ENCODE measurements at regions not wholly inside any gene's neighbourhood (a gene's known extent, or its start where the extent isn't known, plus 50 kb on each side); places are given as distances from the start of the nearest gene placed in this dataset.

DNA sequence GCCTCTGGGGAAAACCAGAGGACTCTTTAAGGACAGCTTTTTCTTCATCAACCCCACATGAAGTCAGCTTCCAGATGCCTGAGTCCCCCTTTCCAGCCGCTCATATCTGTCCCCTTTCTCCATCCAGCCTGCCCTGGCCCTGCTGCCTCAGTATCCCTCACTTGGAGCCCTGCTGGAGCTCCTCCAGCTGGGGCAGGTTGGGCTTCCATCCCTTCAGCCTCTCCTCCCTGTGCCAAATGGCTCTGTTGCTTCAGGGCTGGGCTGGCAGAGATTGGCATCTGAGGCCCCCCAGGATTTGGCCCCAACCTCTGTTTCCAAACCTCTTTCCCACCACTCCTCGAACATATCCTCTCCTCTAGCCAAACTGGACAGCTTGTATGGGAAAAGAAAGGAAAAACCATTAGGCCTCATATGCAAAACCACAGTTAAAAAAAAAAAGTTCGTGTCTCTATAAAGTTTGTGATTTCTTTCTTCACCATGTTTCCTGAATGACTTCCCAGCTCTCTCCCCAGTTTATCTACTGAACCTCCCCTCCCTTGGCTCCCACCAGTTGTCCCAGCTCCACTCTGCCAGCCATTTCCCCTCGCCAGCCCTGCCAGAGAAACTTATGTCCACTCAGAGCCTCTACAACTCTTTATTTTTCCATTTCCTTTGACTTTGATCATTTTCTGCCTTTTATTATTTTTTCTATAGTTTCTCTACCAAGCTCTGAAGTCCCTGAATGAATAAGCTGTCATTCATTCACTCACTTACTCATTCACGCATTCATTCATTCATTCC, 217.9 kb downstream of the FOXD2 start:
- no peak overlapping the region for H3K23ac ChIP-seq (ENCODE audit: insufficient read length)
- H2BK20ac ChIP-seq (ENCODE audit: low read length) = no peak overlapping the region
- no peaks in the 10 kb centered on the region for H3K4me1 ChIP-seq (replicated peaks in 1 of 4; ENCODE audit: control insufficient read depth in 3 of 4, insufficient read depth in 4 of 4, low read length in 3 of 4)
- ChIA-PET POLR2A (ENCODE audit: partially characterized antibody) (no interaction called here), CTCF (ENCODE audit: partially characterized antibody) (interaction anchor here (0.6 to 2.9 kb wide), 3 partner anchors 10 to 71 kb away, joined by 3 to 12 read pairs (median 3); no protein-coding TSS in a partner anchor)
- H3K79me2 ChIP-seq (ENCODE audit: control insufficient read depth in 1 of 2, insufficient read depth in 2 of 2, low read length in 2 of 2) = no peaks in the 10 kb centered on the region
- no peak overlapping the region for H3K9ac ChIP-seq (replicated peaks in 1 of 4; ENCODE audit: extremely low read depth in 1 of 4, low read depth in 3 of 4, low read length in 3 of 4)
- no peaks in the 10 kb centered on the region for H4K20me1 ChIP-seq (replicated peaks in 1 of 2; ENCODE audit: control insufficient read depth in 1 of 2, insufficient read depth in 2 of 2, low read length in 2 of 2)
- no peak overlapping the region for H2BK120ac ChIP-seq (replicated peaks; ENCODE audit: low read depth, low read length)
- no peak overlapping the region for H3K4me3 ChIP-seq (ENCODE audit: extremely low read depth in 1 of 4, insufficient read depth in 2 of 4, low read depth in 3 of 4, low read length in 4 of 4)
- TF ChIP-seq SRF (IDR thresholded peaks at IDR 0.05; ENCODE audit: low read depth, low read length) = no peak
- no peak for TF ChIP-seq SP4 (IDR thresholded peaks at IDR 0.05; ENCODE audit: low read length)
- TF ChIP-seq TAF1 (IDR thresholded peaks at IDR 0.05; ENCODE audit: low read depth, low read length) = no peak
- TF ChIP-seq FOSL1 (IDR thresholded peaks at IDR 0.05; ENCODE audit: insufficient read depth, low read depth, low read length) = no peak
- no peak for TF ChIP-seq ZNF274 (IDR thresholded peaks at IDR 0.05; ENCODE audit: borderline replicate concordance, extremely low read depth, low read length)
- no peak for TF ChIP-seq RBBP5 (IDR thresholded peaks at IDR 0.05; ENCODE audit: borderline replicate concordance, low read depth, low read length)
- no peak for TF ChIP-seq TBP (IDR thresholded peaks at IDR 0.05; ENCODE audit: low read depth, low read length)
- DNase-seq (ENCODE audit: low read depth in 1 of 2, low spot score in 2 of 2) (no peak), FAIRE-seq (no peak)
- no peaks in the 10 kb centered on the region for H3K79me1 ChIP-seq (ENCODE audit: low read depth, low read length)
- H3K14ac ChIP-seq (ENCODE audit: insufficient read length) = no peak overlapping the region
- H3K56ac ChIP-seq (replicated peaks; ENCODE audit: insufficient read length, low read depth, low read length) = no peak overlapping the region
- H2BK15ac ChIP-seq (ENCODE audit: low read length) = no peak overlapping the region
- no peak overlapping the region for H2AK5ac ChIP-seq (ENCODE audit: low read depth, low read length)
- H4K5ac ChIP-seq (ENCODE audit: insufficient read length, low read depth, low read length) = no peak overlapping the region
- H2BK5ac ChIP-seq (ENCODE audit: low read depth, low read length) = no peak overlapping the region
- H3K27ac ChIP-seq (ENCODE audit: low read depth, low read length) = no peak overlapping the region
- H4K91ac ChIP-seq (replicated peaks; ENCODE audit: insufficient read length, low read length) = no peak overlapping the region
- peaks cover 2 to 14% (median 5%) of the 10 kb centered on the region in 4 experiments; a peak in 5 of 7 replicates for H3K27me3 ChIP-seq (replicated peaks in 1 of 4; ENCODE audit: control insufficient read depth in 3 of 4, extremely low read depth in 1 of 4, insufficient read depth in 3 of 4, low read length in 3 of 4)
- no peaks in the 10 kb centered on the region for H3K9me3 ChIP-seq (ENCODE audit: insufficient read depth in 2 of 2, low read depth in 1 of 2, low read length in 1 of 2)
- WGBS, 2 experiments (ENCODE audit: extremely low coverage in 1 of 2, insufficient coverage in 1 of 2, insufficient read length in 1 of 2, insufficient replicate concordance in 2 of 2, low coverage in 1 of 2, low lambda C conversion rate in 2 of 2, missing lambda C conversion rate in 1 of 2) = 74% methylated on average over 5 of the region's 5 CpGs; no CpG with 5 or more reads in 1 of the 2 experiments
- no peak overlapping the region for H3K4me2 ChIP-seq (ENCODE audit: insufficient read depth in 1 of 2, low read depth in 2 of 2, low read length in 2 of 2)
- no peaks in the 10 kb centered on the region for H3K36me3 ChIP-seq (ENCODE audit: control insufficient read depth in 2 of 4, insufficient read depth in 4 of 4, low read length in 3 of 4)
- no peak overlapping the region for H2BK12ac ChIP-seq (ENCODE audit: low read depth, low read length)
- H4K8ac ChIP-seq (ENCODE audit: extremely low read depth, insufficient read depth, low read length) = no peak overlapping the region
- no peak overlapping the region for H3K4ac ChIP-seq (replicated peaks; ENCODE audit: insufficient read length, low read depth, low read length)
- no peaks in the 10 kb centered on the region for H3K23me2 ChIP-seq (ENCODE audit: low read depth, low read length)
- H3K18ac ChIP-seq (ENCODE audit: extremely low read depth, low read length) = no peak overlapping the region
- H2AFZ ChIP-seq (ENCODE audit: low read length) = no peak overlapping the region

All from H1 (cell line).